ENCODE measurements at regions not wholly inside any gene's neighbourhood (a gene's known extent, or its start where the extent isn't known, plus 50 kb on each side); places are given as distances from the start of the nearest gene placed in this dataset.

DNA sequence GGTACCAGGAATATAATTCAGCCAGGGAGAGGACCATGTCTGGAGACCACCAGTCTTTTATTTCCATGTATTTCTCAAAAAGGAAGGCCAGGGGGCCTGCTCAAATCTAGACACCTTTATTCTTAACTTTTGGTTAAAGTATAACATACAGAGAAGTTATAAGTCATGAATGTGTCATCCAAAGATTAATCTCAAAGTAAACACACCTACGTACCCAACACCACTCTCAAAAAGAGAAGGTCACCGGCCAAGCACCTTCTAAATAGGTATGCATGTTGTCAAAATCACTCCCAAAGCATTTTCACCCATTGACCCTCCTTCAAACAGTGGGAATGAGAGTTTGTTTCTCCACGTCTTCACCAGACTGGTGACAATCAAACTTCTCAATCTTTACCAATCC lies 60.0 kb upstream of the FZD10 start:
- DNase-seq (ENCODE audit: low spot score), result no peak

DNA sequence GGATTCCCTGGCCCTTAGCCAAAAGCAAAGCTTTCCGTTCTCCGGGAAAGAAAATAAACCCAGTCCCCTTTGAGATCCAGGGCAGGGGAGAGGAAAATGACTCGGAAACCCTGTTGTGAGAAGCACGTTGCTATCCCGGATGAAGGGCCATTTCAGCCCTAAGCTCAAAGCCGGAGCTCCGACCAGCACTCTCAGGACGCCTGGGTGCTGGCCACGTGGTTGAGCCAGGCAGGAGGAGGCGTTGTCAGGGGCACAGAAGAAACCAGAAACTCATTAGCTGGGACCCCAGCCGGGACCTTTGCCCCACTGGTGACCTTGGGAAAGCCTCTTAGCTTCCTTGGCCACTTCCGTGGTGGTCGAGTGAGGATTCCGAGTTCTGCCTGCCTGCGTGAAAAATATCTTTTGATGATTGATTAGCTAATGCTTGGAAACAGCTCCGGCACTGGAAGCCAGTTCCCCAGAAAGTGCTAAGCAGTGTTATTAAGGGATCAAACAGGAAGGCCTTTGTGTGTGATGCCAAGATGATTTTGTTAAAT lies 57.6 kb upstream of the FZD10 start:
- no peak for DNase-seq (ENCODE audit: low spot score)

DNA sequence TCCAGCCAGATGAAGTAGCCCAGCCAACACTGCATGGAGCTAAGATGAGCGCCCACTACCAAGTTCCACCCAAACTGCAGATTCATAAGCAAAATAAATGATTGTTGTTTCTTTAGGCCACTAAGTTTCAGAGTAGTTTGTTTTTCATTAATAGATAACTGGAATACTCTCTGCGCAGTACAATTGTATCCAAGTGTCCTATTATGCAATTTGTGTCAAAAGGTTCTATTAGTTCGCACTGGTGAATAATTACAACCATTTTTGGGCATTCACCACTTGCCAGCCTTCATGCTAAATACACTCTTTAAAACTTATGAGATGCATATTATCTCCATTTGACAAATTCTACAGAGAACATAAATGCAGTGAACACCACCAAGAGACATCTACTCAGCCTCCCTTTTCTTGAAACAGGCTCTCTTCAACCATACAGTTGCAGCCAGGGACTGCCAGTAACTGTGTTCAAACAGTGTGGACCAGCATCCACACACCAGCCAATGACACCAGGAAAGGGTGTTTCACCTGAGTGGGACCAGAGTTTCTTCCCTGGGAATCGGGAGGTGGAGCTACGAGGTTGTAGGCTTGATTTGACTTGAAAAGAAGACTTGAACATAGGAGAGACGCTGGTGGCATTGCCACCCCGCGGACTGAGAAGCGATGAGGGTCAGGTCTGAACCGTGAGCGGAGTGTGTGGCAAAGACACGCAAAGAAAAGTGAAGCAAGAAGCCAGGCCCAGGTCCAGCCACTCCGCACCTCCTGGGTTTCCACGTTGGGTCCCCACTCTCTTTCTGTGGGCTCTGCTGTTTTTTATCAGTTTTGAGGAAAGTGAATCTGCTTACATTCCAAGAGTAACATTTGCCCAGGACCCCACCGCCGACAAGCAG lies 53.0 kb upstream of the FZD10 start:
- no peak for DNase-seq (ENCODE audit: low spot score)

DNA sequence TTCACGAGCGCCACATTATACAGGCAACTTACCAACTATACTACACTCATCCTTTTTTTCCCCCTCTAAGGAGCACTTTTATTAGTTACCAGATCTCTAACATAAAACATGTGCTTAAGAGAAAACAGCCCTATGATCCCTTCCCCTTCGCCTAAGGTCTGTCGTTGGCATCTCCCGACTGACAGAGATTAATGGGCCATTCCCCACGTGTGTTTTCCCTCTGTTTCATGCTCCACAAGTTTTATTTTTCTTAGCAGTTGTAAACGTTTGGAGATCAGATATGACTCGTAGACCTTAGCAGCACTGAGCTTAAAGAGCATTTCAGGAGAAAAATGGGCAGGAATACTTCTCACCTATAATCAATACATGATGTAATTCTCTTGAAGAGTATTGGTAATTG lies 51.4 kb upstream of the FZD10 start:
- no peak for DNase-seq (ENCODE audit: low spot score)

DNA sequence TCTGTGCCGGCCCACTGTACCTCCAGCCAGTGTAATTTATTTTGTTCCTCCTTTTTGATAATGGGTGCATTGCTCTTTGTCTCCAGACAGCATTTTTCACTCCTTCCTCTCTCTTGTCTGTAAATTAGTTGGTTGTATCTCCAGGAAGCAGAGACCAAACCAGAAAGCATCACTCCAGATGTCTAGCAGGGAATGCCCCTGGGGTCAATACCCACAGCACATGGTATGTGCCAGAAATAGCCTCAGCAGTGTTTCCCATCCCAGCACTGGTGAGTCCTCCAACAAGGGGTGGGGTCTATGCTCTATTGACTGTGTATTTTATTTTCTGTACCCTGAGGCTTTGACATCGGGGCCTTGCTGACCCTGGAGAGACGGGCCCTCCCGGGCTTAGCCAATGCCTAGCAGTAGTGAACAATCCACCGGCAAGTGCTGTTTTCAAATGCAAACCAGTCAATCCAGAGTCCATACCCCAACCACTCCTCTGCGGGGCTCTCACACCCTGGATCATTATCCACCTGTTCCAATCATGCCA lies 50.2 kb upstream of the FZD10 start:
- no peak for DNase-seq (ENCODE audit: low spot score)

All from hepatic stellate cell (primary cell).